PFSK-1 (cell line): ENCODE measurements at regions not wholly inside any gene's neighbourhood (a gene's known extent, or its start where the extent isn't known, plus 50 kb on each side); places are given as distances from the start of the nearest gene placed in this dataset.

Experiments used
- FOXP2 ChIP-seq: optimal IDR thresholded peaks from 2 replicates; pipeline ENCODE3; 2011; ENCODE audit warnings: borderline replicate concordance, control low read depth, inconsistent platforms; ENCODE audit not compliant: insufficient read depth; ENCODE audit errors: extremely low read length, extremely low read depth
- POLR2AphosphoS5 ChIP-seq: IDR thresholded peaks from 2 replicates; pipeline ENCODE4 v1.6.1; 2012; ENCODE audit warnings: low read depth, mild to moderate bottlenecking, control low read depth, low read length, moderate library complexity
- REST ChIP-seq, 2 experiments: IDR thresholded peaks; 2 replicates each; pipeline versions ENCODE4 v1.6.1 to v1.8.0; 2011 to 2012; ENCODE audit warnings: low read depth in 2 of 2, low read length in 2 of 2, control low read depth in 1 of 2, inconsistent platforms in 1 of 2, mild to moderate bottlenecking in 1 of 2, moderate library complexity in 1 of 2; ENCODE audit not compliant: insufficient read depth in 1 of 2
- SIN3A ChIP-seq: IDR thresholded peaks from 2 replicates; pipeline ENCODE4 v1.6.1; 2012; ENCODE audit warnings: mild to moderate bottlenecking, low read length, moderate library complexity, borderline replicate concordance; ENCODE audit not compliant: insufficient read depth
- TAF1 ChIP-seq: IDR thresholded peaks from 2 replicates; pipeline ENCODE4 v1.6.1; 2012; ENCODE audit warnings: low read length, control low read depth, borderline replicate concordance; ENCODE audit not compliant: insufficient read depth

- TF ChIP-seq FOXP2 (no peak), TAF1 (no peak), POLR2AphosphoS5 (no peak), SIN3A (no peak), REST (IDR thresholded peaks at IDR 0.05; ENCODE audit: insufficient read depth in 1 of 2, low read depth in 2 of 2, low read length in 2 of 2) (no peak)
Measured at GRCh38 chr18:11553098-11553940, 56.1 kb upstream of the SLC35G4 start.

GRCh38 chr18:11548916-11549551 is 60.4 kb upstream of the SLC35G4 start:
- TF ChIP-seq SIN3A (no peak), POLR2AphosphoS5 (no peak), REST (IDR thresholded peaks at IDR 0.05; ENCODE audit: insufficient read depth in 1 of 2, low read depth in 2 of 2, low read length in 2 of 2) (no peak), TAF1 (no peak), FOXP2 (no peak)

- TF ChIP-seq REST (IDR thresholded peaks at IDR 0.05; ENCODE audit: insufficient read depth in 1 of 2, low read depth in 2 of 2, low read length in 2 of 2) (no peak), FOXP2 (no peak), TAF1 (no peak), POLR2AphosphoS5 (no peak), SIN3A (no peak)
Measured at GRCh38 chr18:11548396-11548795, 61.0 kb upstream of the SLC35G4 start.

- TF ChIP-seq SIN3A = no peak
- TF ChIP-seq FOXP2 = no peak
- TF ChIP-seq REST (IDR thresholded peaks at IDR 0.05; ENCODE audit: insufficient read depth in 1 of 2, low read depth in 2 of 2, low read length in 2 of 2) = no peak
- TF ChIP-seq TAF1 = no peak
- no peak for TF ChIP-seq POLR2AphosphoS5
Measured at GRCh38 chr18:11544060-11544633, 65.2 kb upstream of the SLC35G4 start.
